Mucosa of rectum (tissue), 2 donors: ENCODE measurements at regions not wholly inside any gene's neighbourhood (a gene's known extent, or its start where the extent isn't known, plus 50 kb on each side); places are given as distances from the start of the nearest gene placed in this dataset.

Experiments used
- H3K27ac ChIP-seq, 2 donors: one replicate each; pipeline ENCODE4 v1.7.0; 2013; ENCODE audit warnings: inconsistent platforms in 2 of 2, low read depth in 2 of 2, low read length in 2 of 2
- H3K27me3 ChIP-seq, 2 donors: one replicate each; pipeline ENCODE4 v1.7.0; 2013; ENCODE audit warnings: low read length in 2 of 2; ENCODE audit not compliant: control insufficient read depth in 2 of 2, insufficient read depth in 2 of 2
- H3K36me3 ChIP-seq, 2 donors: one replicate each; pipeline ENCODE4 v1.7.0; 2013; ENCODE audit warnings: low read length in 2 of 2; ENCODE audit not compliant: control insufficient read depth in 2 of 2, insufficient read depth in 2 of 2
- H3K4me1 ChIP-seq, 2 donors: one replicate each; pipeline ENCODE4 v1.7.0; 2013; ENCODE audit warnings: low read length in 2 of 2, mild to moderate bottlenecking in 1 of 2; ENCODE audit not compliant: control insufficient read depth in 2 of 2, insufficient read depth in 2 of 2
- H3K4me3 ChIP-seq, 2 donors: one replicate each; pipeline ENCODE4 v1.7.0; 2013; ENCODE audit warnings: low read length in 2 of 2
- H3K9ac ChIP-seq, 2 donors: one replicate each; pipeline ENCODE4 v1.7.0; 2013; ENCODE audit warnings: low read length in 2 of 2, low read depth in 1 of 2, mild to moderate bottlenecking in 1 of 2
- H3K9me3 ChIP-seq, 2 donors: one replicate each; pipeline ENCODE4 v1.7.0; 2013; ENCODE audit warnings: low read length in 2 of 2; ENCODE audit not compliant: control insufficient read depth in 2 of 2
- donor health status: healthy.
- donor health status: Normal muscosa, but diverticular disease.

GRCh38 chr20:6831461-6831860 lies 64.0 kb downstream of the BMP2 start:
- Histone ChIP-seq H3K9ac (no peak overlapping the region), H3K4me1 (no peaks in the 10 kb centered on the region), H3K9me3 (no peaks in the 10 kb centered on the region), H3K4me3 (no peak overlapping the region), H3K36me3 (no peaks in the 10 kb centered on the region), H3K27ac (no peak overlapping the region), H3K27me3 (no peaks in the 10 kb centered on the region)

DNA sequence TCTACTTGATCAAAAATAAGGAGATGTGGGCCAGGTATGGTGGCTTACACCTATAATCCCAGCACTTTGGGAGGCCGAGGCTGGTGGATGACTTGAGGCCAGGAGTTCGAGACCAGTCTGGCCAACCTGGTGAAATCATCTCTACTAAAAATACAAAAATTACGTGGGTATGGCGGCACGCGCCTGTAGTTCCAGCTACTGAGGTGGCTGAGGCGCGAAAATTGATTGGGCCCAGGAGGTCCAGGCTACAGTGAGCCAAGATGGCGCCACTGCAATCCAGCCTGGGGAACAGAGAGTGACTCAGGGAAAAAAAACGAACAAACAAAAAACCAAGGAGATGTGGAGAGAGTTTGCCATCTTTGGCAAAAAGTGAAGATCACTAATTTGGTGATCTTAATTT lies 65.3 kb downstream of the BMP2 start:
- H3K4me3 ChIP-seq, result no peak overlapping the region

GRCh38 chr20:6835609-6836008 lies 68.1 kb downstream of the BMP2 start:
- H3K9ac ChIP-seq, result no peak overlapping the region
- no peak overlapping the region for H3K4me3 ChIP-seq
- no peaks in the 10 kb centered on the region for H3K36me3 ChIP-seq
- H3K9me3 ChIP-seq, result no peaks in the 10 kb centered on the region
- no peaks in the 10 kb centered on the region for H3K4me1 ChIP-seq
- H3K27me3 ChIP-seq, result no peaks in the 10 kb centered on the region
- no peak overlapping the region for H3K27ac ChIP-seq

More for the DNA sequence above, 65.3 kb downstream of the BMP2 start:
- H3K36me3 ChIP-seq, result no peaks in the 10 kb centered on the region
- H3K4me1 ChIP-seq, result no peaks in the 10 kb centered on the region
- no peaks in the 10 kb centered on the region for H3K27me3 ChIP-seq
- no peak overlapping the region for H3K27ac ChIP-seq
- no peak overlapping the region for H3K9ac ChIP-seq
- no peaks in the 10 kb centered on the region for H3K9me3 ChIP-seq

- no peaks in the 10 kb centered on the region for H3K4me1 ChIP-seq
- H3K9me3 ChIP-seq, result no peaks in the 10 kb centered on the region
- H3K36me3 ChIP-seq, result no peaks in the 10 kb centered on the region
- no peak overlapping the region for H3K27ac ChIP-seq
- H3K9ac ChIP-seq, result no peak overlapping the region
- no peak overlapping the region for H3K4me3 ChIP-seq
- H3K27me3 ChIP-seq, result no peaks in the 10 kb centered on the region
Observed at GRCh38 chr20:6836821-6837374, 69.4 kb downstream of the BMP2 start.

DNA sequence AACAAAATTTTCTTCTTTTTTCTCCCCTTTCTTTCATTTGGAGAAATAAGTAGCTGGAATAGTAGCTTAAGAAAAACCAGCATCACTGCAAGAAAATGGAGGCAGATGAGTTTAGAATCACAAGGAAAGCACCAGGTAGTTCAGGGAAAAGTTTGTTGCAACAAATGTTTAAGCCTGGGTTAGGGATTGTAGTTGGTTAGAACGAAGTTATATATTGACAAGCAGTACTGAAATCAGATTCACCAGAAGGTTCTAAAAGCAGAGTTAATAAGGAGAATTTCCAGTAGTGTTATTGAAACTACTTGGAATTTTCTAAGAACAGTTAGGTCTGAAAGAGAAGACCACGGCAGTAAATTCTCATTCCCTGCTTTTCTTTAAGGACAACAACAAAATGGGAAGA lies 70.2 kb downstream of the BMP2 start:
- Histone ChIP-seq H3K36me3 (no peaks in the 10 kb centered on the region), H3K9me3 (no peaks in the 10 kb centered on the region), H3K4me1 (no peaks in the 10 kb centered on the region), H3K4me3 (no peak overlapping the region), H3K27me3 (no peaks in the 10 kb centered on the region), H3K27ac (no peak overlapping the region), H3K9ac (no peak overlapping the region)

DNA sequence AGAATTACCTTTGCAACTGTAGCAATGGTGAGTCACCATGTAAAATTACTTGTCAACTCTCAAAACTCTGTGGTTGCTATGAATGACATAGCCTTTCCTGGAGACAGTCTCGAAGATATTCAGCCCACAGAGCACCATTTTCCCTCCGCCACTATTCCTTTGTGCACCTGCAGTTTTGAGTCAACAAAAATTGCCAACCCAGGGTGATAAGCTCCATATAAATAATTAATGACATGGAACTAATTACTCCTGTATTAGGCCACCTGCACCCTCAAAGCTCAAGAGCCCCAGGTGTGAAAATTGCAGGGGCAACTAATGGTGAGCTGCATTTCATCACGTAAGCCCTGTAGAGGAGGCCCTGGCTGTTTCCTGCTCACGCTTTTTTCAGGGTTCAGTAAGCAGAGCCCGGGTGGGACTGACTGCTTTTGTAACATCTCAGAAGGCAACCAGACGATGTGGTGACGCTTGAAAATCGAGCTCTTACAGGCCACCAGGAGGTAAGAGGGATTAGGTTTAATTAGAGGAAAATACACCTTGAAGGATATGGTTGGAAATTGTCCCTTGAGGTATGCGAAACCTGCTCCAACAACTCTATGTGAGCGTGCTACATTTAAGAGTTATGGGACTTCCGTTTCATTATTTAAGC lies 70.8 kb downstream of the BMP2 start:
- Histone ChIP-seq H3K9me3 (no peaks in the 10 kb centered on the region), H3K9ac (no peak overlapping the region), H3K27me3 (no peaks in the 10 kb centered on the region), H3K27ac (no peak overlapping the region), H3K4me1 (no peaks in the 10 kb centered on the region), H3K4me3 (no peak overlapping the region), H3K36me3 (no peaks in the 10 kb centered on the region)

- Histone ChIP-seq H3K4me1 (no peaks in the 10 kb centered on the region), H3K4me3 (no peak overlapping the region), H3K36me3 (no peaks in the 10 kb centered on the region), H3K27me3 (no peaks in the 10 kb centered on the region), H3K9ac (no peak overlapping the region), H3K27ac (no peak overlapping the region), H3K9me3 (no peaks in the 10 kb centered on the region)
Observed at GRCh38 chr20:6841128-6841527, 73.6 kb downstream of the BMP2 start.

- Histone ChIP-seq H3K9ac (no peak overlapping the region), H3K4me3 (no peak overlapping the region), H3K36me3 (no peaks in the 10 kb centered on the region), H3K27me3 (no peaks in the 10 kb centered on the region), H3K27ac (no peak overlapping the region), H3K4me1 (no peaks in the 10 kb centered on the region), H3K9me3 (no peaks in the 10 kb centered on the region)
Observed at GRCh38 chr20:6845141-6845540, 77.7 kb downstream of the BMP2 start.

GRCh38 chr20:6848041-6848440 lies 80.6 kb downstream of the BMP2 start:
- H3K4me3 ChIP-seq, result no peak overlapping the region
- no peaks in the 10 kb centered on the region for H3K27me3 ChIP-seq
- H3K9ac ChIP-seq, result no peak overlapping the region
- H3K27ac ChIP-seq, result no peak overlapping the region
- no peaks in the 10 kb centered on the region for H3K36me3 ChIP-seq
- no peaks in the 10 kb centered on the region for H3K4me1 ChIP-seq
- no peaks in the 10 kb centered on the region for H3K9me3 ChIP-seq

DNA sequence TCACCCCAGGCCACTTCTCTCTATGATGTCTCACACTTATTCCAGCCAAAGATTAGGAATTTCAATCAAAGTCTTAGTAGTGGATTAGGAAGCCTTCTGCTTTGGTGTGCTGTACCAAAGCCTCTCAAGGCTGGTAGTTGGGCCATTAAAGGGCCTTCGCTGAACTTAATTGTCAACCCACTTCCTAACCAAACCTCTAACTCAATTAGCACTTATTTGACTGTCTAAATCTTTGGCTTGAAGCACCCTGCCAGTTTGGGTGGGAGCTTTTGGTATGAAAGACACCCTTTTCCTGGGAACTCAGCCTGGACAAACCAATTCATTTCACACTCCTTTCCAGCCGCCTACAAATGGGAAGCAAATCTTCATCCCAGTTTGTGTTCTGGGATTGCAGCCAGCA lies 81.5 kb downstream of the BMP2 start:
- no peaks in the 10 kb centered on the region for H3K9me3 ChIP-seq
- H3K27me3 ChIP-seq, result no peaks in the 10 kb centered on the region
- no peak overlapping the region for H3K4me3 ChIP-seq
- no peak overlapping the region for H3K27ac ChIP-seq
- H3K4me1 ChIP-seq, result no peaks in the 10 kb centered on the region
- H3K9ac ChIP-seq, result no peak overlapping the region
- H3K36me3 ChIP-seq, result no peaks in the 10 kb centered on the region
